H1 (cell line): ENCODE measurements at regions not wholly inside any gene's neighbourhood (a gene's known extent, or its start where the extent isn't known, plus 50 kb on each side); places are given as distances from the start of the nearest gene placed in this dataset.

Source experiments
- ATF3 ChIP-seq: IDR thresholded peaks from 2 replicates; pipeline ENCODE4 v1.6.1; 2011; ENCODE audit warnings: low read depth, mild to moderate bottlenecking, low read length; ENCODE audit not compliant: insufficient read depth
- CHD1 ChIP-seq: IDR thresholded peaks from 2 replicates; pipeline ENCODE4 v1.6.1; 2012; ENCODE audit warnings: low read depth, low read length, improper control_type of control experiment
- CTCF ChIP-seq, 3 experiments: IDR thresholded peaks; 1 replicate in 2 of 3; 2 replicates in 1 of 3; pipeline versions ENCODE4 v1.5.1 to v1.6.1; 2011; ENCODE audit warnings: low read length in 3 of 3, mild to moderate bottlenecking in 3 of 3, inconsistent platforms in 2 of 3, low read depth in 1 of 3, moderate library complexity in 1 of 3; ENCODE audit not compliant: insufficient read depth in 1 of 3; ENCODE audit errors: control extremely low read depth in 1 of 3
- EGR1 ChIP-seq: IDR thresholded peaks from 2 replicates; pipeline ENCODE4 v1.6.1; 2011; ENCODE audit warnings: low read depth, low read length, borderline replicate concordance
- GABPA ChIP-seq: IDR thresholded peaks from 2 replicates; pipeline ENCODE4 v1.6.1; 2011; ENCODE audit warnings: mild to moderate bottlenecking, low read length, moderate library complexity, borderline replicate concordance; ENCODE audit not compliant: insufficient read depth
- KDM5A ChIP-seq: fragments of 200-600 bp; IDR thresholded peaks from 2 replicates; pipeline ENCODE4 v1.7.1; 2012; ENCODE audit warnings: mild to moderate bottlenecking, low read length, inconsistent platforms, mixed read lengths
- MAFK ChIP-seq: IDR thresholded peaks from 2 replicates; pipeline ENCODE4 v1.6.1; 2012; ENCODE audit warnings: low read depth, mild to moderate bottlenecking, improper control_type of control experiment, low read length
- PHF8 ChIP-seq: fragments of 200-600 bp; sonication (generic); conservative IDR thresholded peaks from 2 replicates; pipeline ENCODE4 v1.7.1; 2012; ENCODE audit warnings: low read depth, mild to moderate bottlenecking, inconsistent platforms, low read length, moderate library complexity
- POLR2A ChIP-seq, 2 experiments: IDR thresholded peaks; 1 replicate in 1 of 2; 2 replicates in 1 of 2; pipeline ENCODE4 v1.6.1; 2011; ENCODE audit warnings: low read depth in 2 of 2, low read length in 2 of 2, mild to moderate bottlenecking in 2 of 2; ENCODE audit errors: control extremely low read depth in 1 of 2
- TAF1 ChIP-seq: IDR thresholded peaks from 2 replicates; pipeline ENCODE4 v1.6.1; 2011; ENCODE audit warnings: mild to moderate bottlenecking, low read depth, low read length

GRCh38 chr6:95847061-95847460 is 168.7 kb upstream of the FUT9 start:
- TF ChIP-seq EGR1 (no peak), KDM5A (no peak), CTCF (IDR thresholded peaks at IDR 0.05; ENCODE audit: control extremely low read depth in 1 of 3, insufficient read depth in 1 of 3, low read depth in 1 of 3, low read length in 3 of 3) (no peak), ATF3 (no peak), POLR2A (IDR thresholded peaks at IDR 0.05; ENCODE audit: control extremely low read depth in 1 of 2, low read depth in 2 of 2, low read length in 2 of 2) (no peak), GABPA (no peak), MAFK (no peak), CHD1 (no peak), TAF1 (no peak), PHF8 (no peak)
